Large intestine (tissue), 3 donors: ENCODE measurements at regions not wholly inside any gene's neighbourhood (a gene's known extent, or its start where the extent isn't known, plus 50 kb on each side); places are given as distances from the start of the nearest gene placed in this dataset.

Experiments
- DNase-seq, 2 donors: peaks; one replicate each; pipeline versions ENCODE4 v3.0.0 to v3.0.0-alpha.2; 2013
- H3K27ac ChIP-seq: one replicate; pipeline ENCODE4 v1.5.1; 2013; ENCODE audit warnings: low read length
- H3K27me3 ChIP-seq: 2 replicates; pipeline ENCODE4 v1.6.1; 2013; ENCODE audit warnings: low read length; ENCODE audit not compliant: control insufficient read depth, insufficient read depth
- H3K36me3 ChIP-seq: 2 replicates; pipeline ENCODE4 v1.6.1; 2013; ENCODE audit warnings: low read length; ENCODE audit not compliant: control insufficient read depth, insufficient read depth
- H3K4me1 ChIP-seq: one replicate; pipeline ENCODE4 v1.6.1; 2013; ENCODE audit warnings: low read length; ENCODE audit not compliant: control insufficient read depth, insufficient read depth
- H3K4me3 ChIP-seq: one replicate; pipeline ENCODE4 v1.5.1; 2013; ENCODE audit warnings: low read length
- H3K9me3 ChIP-seq: one replicate; pipeline ENCODE4 v1.6.1; 2013; ENCODE audit warnings: mild to moderate bottlenecking, low read depth, low read length, moderate library complexity; ENCODE audit not compliant: control insufficient read depth
- WGBS: methylation state at CpG from one replicate; pipeline ENCODE4 v1.1.5; 2013; ENCODE audit warnings: low lambda C conversion rate; ENCODE audit not compliant: insufficient coverage; 5-methylcytosine and 5-hydroxymethylcytosine counted together

DNA sequence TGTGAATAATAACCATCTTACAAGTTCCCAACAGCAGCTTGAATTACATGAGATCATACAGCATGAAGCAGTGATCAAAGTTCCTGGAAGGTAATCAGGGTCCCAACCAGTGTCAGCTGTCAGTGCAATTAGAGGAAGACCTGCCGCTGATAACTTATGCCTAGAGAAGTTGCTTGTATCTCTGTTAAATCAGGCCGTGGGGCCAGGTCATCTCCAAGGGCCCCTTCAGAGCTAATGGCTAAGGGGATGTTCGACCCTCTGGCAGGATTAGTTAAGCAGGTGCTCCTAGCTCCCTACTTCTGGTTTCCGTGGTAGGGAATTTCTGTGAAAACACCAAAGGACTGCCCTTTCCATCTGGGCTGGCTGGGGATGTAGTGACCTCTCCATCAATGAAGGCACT is 251.0 kb downstream of the FAM43A start:
- Histone ChIP-seq H3K36me3 (no peaks in the 10 kb centered on the region), H3K27ac (no peak overlapping the region), H3K4me3 (no peak overlapping the region), H3K4me1 (no peaks in the 10 kb centered on the region), H3K9me3 (no peaks in the 10 kb centered on the region), H3K27me3 (no peaks in the 10 kb centered on the region)
- no peak for DNase-seq
- WGBS: no CpG with 5 or more reads among the region's 4 CpGs

DNA sequence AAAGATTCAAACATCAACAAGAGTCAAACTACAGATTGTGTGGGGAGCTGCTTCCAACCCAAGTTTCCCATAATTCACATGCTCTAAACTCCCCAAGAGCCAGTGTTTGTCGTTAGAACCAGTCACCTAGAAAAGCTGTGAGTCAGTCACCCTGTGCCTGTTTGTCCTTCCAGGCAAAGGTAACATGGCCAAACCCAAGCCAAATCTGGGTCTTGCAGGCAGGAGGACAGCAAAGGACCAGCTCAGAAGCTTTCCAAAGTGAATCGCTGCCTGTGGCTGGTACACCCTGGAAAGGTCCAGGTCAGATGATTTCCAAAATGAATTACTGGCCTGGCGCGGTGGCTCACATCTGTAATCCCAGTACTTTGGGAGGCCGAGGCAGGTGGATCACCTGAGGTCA is 251.5 kb downstream of the FAM43A start:
- no peaks in the 10 kb centered on the region for H3K27me3 ChIP-seq
- H3K27ac ChIP-seq: no peak overlapping the region
- no CpG with 5 or more reads among the region's 5 CpGs for WGBS
- no peaks in the 10 kb centered on the region for H3K36me3 ChIP-seq
- no peaks in the 10 kb centered on the region for H3K4me1 ChIP-seq
- H3K4me3 ChIP-seq: no peak overlapping the region
- H3K9me3 ChIP-seq: no peaks in the 10 kb centered on the region
- DNase-seq: no peak

DNA sequence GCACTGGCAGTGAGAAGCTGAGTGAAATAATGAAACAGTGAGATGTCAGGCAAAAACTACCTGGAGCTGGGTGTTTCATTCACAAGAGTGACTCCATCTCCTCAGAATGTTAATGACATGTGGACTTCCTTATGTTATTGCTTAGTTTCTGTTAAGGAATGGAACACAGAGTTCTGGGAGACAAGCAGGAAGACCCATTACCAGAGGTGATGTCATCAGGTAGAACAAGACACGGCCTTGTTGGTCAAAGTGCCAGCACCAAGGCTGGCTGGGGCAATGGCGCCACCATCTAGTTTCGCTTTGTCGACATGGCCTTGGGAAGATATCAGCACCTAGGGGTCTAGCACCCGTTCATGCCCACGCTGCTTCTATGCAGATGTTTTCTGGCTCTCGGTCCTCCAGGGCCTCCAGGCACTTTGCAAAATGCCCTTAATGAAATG is 252.2 kb downstream of the FAM43A start:
- Histone ChIP-seq H3K4me1 (no peaks in the 10 kb centered on the region), H3K27ac (no peak overlapping the region), H3K9me3 (no peaks in the 10 kb centered on the region), H3K4me3 (no peak overlapping the region), H3K36me3 (no peaks in the 10 kb centered on the region), H3K27me3 (no peaks in the 10 kb centered on the region)
- no CpG with 5 or more reads among the region's 7 CpGs for WGBS
- DNase-seq: no peak

DNA sequence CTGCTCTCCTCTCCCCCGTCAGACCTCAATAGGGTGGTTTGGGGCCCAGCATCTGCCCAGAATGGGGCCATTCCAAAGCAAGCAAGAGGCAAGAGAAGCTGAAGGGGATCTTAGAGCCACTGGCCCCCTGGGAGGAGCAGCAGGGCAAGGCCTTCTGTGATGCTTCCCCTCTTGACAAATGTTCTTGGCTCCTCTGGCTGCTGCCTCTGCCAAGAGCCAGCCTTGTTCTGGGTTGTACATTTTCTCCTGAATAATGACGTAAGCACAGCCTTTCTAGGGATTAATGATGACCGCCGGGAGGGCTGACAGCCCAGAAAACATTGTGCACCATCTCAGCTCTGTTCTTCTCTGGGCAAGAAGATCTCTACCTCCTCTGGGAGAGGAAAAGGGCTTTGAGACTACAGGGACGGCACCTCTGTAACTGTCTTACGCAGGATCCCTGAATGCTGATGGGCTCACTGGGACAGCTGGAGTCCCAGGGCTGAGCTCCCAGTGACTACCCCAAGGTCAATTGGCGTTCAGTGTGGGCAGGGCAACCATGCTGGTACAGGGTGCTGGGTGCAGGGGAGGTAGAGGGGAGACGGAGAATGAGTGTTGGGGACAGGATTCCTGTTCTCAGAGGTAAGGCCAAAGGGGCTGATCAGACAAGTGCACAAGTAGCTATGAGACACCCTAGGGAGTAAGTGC is 253.3 kb downstream of the FAM43A start:
- no peak for DNase-seq
- Histone ChIP-seq H3K4me1 (no peaks in the 10 kb centered on the region), H3K27me3 (no peaks in the 10 kb centered on the region), H3K36me3 (no peaks in the 10 kb centered on the region), H3K4me3 (no peak overlapping the region), H3K27ac (no peak overlapping the region), H3K9me3 (no peaks in the 10 kb centered on the region)
- no CpG with 5 or more reads among the region's 8 CpGs for WGBS

DNA sequence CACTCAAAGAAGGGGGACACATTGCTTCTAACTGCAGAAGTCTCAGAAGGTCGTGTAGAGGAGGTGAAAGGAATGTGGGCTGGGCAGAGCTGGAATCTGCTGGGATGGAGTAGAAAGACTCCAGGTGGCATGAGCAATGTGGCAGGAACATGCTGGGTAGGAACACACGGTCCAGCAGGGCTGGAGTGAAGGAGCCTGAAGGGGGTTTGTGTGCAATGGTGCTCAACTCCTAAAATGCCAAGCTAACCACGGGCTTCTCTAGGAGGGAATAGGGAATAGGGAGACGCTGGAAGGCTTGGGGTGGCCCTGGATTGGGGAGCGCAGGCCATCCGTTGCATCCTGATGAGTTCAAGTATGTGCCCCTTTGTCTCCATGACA is 253.8 kb downstream of the FAM43A start:
- DNase-seq: no peak
- Histone ChIP-seq H3K36me3 (no peaks in the 10 kb centered on the region), H3K4me3 (no peak overlapping the region), H3K27ac (no peak overlapping the region), H3K9me3 (no peaks in the 10 kb centered on the region), H3K27me3 (no peaks in the 10 kb centered on the region), H3K4me1 (no peaks in the 10 kb centered on the region)
- WGBS: no CpG with 5 or more reads among the region's 6 CpGs

DNA sequence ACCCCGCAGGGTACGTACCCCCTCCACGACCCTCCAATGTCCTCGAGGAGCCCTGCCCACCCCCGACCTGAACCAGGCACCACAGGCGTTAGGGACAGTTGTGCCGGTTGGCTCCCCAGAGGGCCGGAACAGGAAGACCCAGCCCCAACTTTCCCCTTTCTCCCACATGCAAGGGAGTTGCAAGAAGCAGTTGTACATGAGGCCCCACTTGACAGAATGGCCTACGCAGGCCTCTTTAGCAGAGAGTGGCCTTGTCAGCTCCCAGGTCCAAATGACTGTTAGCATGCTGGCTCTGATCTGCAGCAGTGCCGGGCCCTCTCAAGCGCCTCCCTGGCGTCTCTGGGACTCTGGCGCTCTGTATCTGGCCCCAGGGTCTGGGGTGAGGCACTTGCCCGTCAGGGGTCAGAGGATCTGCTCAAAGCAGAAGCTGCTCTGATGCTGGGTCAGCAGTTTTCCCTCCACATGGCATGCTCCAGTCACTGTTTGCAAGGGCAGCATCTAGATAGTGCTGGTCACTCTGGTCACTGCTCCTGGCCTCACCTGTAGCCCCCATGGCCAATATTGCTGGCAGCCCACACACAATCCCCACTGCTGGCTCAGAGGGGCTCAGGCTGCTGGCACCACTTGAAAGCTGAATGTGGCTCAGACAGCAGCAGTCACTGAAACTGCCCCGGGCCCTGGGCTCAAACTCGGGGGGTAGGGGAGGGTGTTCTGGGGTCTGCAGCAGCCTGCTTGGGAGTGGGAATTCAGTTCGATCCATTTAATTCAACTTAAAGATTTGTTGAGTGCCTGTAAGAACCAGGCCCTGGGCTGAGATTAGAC is 254.5 kb downstream of the FAM43A start:
- Histone ChIP-seq H3K4me3 (no peak overlapping the region), H3K4me1 (no peaks in the 10 kb centered on the region), H3K27me3 (no peaks in the 10 kb centered on the region), H3K36me3 (no peaks in the 10 kb centered on the region), H3K27ac (no peak overlapping the region), H3K9me3 (no peaks in the 10 kb centered on the region)
- DNase-seq: no peak
- no CpG with 5 or more reads among the region's 17 CpGs for WGBS

DNA sequence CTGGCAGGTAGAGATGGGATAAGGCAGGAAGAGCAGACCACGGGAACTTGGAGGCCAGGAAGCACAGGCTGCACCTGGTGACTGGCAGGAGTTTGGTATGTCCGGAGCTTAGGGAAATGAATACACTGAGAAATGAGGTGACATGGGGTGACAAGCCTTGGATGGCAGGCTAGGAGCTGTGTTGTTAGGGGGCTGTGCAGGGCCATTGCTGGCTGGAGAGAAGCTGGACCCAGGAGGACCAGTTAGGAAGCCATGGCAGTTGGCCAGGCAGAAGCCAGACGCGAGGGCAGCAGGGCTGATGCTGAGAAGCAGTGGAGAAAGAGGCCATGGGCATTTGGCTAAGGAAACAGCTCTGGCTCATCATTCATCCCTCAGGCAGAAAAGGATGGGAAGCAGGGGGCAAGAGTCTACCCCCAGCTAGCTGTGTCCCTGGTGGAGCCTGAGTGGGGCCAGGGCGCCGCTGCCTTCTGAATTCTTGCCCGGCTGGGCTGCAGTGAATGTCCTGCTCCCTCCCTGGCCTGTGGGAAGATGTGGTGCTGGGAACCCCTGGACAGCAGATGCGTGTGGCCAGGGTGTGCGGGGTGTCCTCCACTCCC is 255.8 kb downstream of the FAM43A start:
- Histone ChIP-seq H3K27ac (no peak overlapping the region), H3K36me3 (no peaks in the 10 kb centered on the region), H3K4me1 (no peaks in the 10 kb centered on the region), H3K9me3 (no peaks in the 10 kb centered on the region), H3K4me3 (no peak overlapping the region), H3K27me3 (no peaks in the 10 kb centered on the region)
- no peak for DNase-seq
- WGBS: no CpG with 5 or more reads among the region's 9 CpGs

DNA sequence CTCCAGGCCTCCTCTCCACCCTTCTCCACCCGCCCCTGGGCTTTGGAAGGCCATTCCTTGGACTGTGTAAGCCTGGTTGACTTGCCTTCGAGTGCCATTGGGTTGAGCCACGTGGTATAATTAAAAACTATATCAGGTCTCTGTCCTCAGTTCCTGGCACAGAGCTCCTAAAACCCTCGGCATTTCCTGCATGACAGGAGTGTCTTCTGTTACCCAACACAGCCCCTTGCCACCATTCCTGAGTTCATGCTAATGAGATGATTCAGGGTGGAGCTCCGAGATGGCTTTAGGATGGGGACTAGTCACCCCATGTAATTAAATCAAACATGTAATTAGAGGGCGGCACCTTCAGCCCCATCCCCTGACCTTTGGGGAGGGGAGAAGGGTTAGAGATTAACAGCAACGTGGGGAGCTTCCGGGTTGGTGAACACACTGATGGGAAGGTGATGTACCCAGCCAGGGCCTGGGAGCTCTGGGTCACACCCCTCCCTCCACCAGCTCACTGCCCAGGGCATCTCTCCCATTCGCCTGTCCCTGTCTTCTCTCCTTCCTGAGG is 256.4 kb downstream of the FAM43A start:
- DNase-seq: no peak
- WGBS: 43% methylated on average over 1 of the region's 9 CpGs
- Histone ChIP-seq H3K36me3 (no peaks in the 10 kb centered on the region), H3K9me3 (no peaks in the 10 kb centered on the region), H3K27ac (no peak overlapping the region), H3K4me1 (no peaks in the 10 kb centered on the region), H3K4me3 (no peak overlapping the region), H3K27me3 (no peaks in the 10 kb centered on the region)

DNA sequence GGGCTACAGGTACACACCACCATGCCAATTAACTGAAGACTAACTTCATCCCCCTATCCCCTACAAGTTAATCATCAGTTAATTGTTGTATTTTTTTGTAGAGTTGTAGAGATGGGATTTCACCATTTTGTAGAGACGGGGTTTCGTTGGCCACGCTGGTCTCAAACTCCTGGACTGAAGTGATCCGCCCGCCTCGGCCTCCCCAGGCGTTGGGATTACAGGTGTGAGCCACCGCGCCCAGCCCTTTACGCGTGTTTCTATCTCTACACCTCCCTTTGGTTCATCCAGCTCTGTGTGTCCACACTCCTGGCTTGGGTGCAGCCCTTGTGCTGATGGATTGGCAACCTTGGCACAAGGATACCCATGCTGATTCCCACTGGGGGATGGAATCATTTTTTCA is 258.8 kb downstream of the FAM43A start:
- Histone ChIP-seq H3K27ac (no peak overlapping the region), H3K4me1 (no peaks in the 10 kb centered on the region), H3K27me3 (no peaks in the 10 kb centered on the region), H3K9me3 (no peaks in the 10 kb centered on the region), H3K36me3 (no peaks in the 10 kb centered on the region), H3K4me3 (no peak overlapping the region)
- WGBS: 100% methylated on average over 1 of the region's 11 CpGs
- DNase-seq: no peak

DNA sequence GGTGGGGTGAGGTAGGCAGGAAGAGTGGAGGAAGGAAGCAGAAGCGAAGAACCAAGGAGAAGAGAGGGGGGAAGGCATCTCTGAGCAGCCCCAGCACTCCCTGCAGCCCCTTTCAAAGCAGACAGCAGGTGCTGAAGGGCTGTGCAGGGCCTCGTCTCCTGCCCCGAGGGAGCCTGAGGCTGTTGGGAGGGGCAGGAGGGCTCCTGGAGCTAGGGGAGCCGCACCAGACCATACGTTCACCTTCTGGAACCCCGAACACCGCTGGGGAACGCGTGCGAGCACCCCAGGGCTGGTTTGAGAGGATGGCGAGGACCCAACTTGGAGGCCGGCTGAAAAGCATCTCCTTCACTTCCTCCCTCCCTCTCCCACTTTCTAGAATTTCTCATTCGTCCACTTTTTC is 259.8 kb downstream of the FAM43A start:
- Histone ChIP-seq H3K9me3 (no peaks in the 10 kb centered on the region), H3K27ac (no peak overlapping the region), H3K36me3 (no peaks in the 10 kb centered on the region), H3K4me1 (no peaks in the 10 kb centered on the region), H3K4me3 (no peak overlapping the region), H3K27me3 (no peaks in the 10 kb centered on the region)
- DNase-seq: no peak
- WGBS: 97% methylated on average over 3 of the region's 13 CpGs
